ENCODE measurements at regions not wholly inside any gene's neighbourhood (a gene's known extent, or its start where the extent isn't known, plus 50 kb on each side); places are given as distances from the start of the nearest gene placed in this dataset.
"Not testable (repeated sequence)": the region's sequence is repeated elsewhere in the genome, so short reads cannot be mapped to it uniquely, and the experiment has no call there.

DNA sequence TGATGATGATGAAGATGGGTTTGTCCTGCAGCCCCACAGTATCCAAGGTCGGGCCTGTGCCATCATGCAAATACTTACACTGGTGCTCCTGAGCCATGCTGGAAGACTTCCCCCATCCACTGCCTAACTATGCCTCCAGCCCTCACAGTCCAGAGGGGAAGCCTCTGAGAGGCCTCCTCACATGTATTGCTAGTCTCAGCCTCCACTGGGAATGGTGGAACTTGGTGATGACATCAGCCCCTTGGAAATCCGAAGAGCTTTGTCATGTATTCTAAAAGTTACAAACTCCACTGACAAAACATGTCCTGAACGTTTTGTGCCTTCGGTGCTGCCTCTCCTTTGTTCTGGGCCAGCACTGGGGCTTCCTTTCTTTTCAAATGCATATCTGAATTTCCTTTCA lies 61.1 kb upstream of the DMRTB1 start:
- no peak for ATAC-seq

GRCh38 chr1:53398576-53399365 lies 60.4 kb upstream of the DMRTB1 start:
- no peaks in the 10 kb centered on the region for H3K9me3 ChIP-seq
- no peaks in the 10 kb centered on the region for H3K27me3 ChIP-seq
- ATAC-seq (no peak), FAIRE-seq (no peak), DNase-seq (peak in 1 of 6 donors; percentile 15)
- no peaks in the 10 kb centered on the region for H3K36me3 ChIP-seq
- no peaks in the 10 kb centered on the region for H3K4me1 ChIP-seq
- no peak for TF ChIP-seq CTCF (IDR thresholded peaks at IDR 0.05)
- whole genome bisulfite sequencing, 2 donors: 75 to 81% methylated on average over 20 of the region's 20 CpGs
- H3K27ac ChIP-seq: no peak overlapping the region
- intact Hi-C loops (cut with DNase I): loop anchor here in 1 of 3 donors (10.0 kb wide), 1 partner anchor 124 kb away; no protein-coding TSS in a partner anchor
- no peak overlapping the region for H3K4me3 ChIP-seq

More for the DNA sequence above, 61.1 kb upstream of the DMRTB1 start:
- FAIRE-seq (no peak), DNase-seq (no peak)
- no peak overlapping the region for H3K4me3 ChIP-seq
- no peaks in the 10 kb centered on the region for H3K36me3 ChIP-seq
- H3K4me1 ChIP-seq: no peaks in the 10 kb centered on the region
- intact Hi-C loops (cut with DNase I): loop anchor here in 1 of 3 donors (10.0 kb wide), 1 partner anchor 123 kb away; no protein-coding TSS in a partner anchor
- H3K27ac ChIP-seq: no peak overlapping the region
- WGBS, 2 donors: 30 to 49% methylated on average over 4 of the region's 4 CpGs
- H3K9me3 ChIP-seq: no peaks in the 10 kb centered on the region
- no peak for TF ChIP-seq CTCF (IDR thresholded peaks at IDR 0.05)
- no peaks in the 10 kb centered on the region for H3K27me3 ChIP-seq

DNA sequence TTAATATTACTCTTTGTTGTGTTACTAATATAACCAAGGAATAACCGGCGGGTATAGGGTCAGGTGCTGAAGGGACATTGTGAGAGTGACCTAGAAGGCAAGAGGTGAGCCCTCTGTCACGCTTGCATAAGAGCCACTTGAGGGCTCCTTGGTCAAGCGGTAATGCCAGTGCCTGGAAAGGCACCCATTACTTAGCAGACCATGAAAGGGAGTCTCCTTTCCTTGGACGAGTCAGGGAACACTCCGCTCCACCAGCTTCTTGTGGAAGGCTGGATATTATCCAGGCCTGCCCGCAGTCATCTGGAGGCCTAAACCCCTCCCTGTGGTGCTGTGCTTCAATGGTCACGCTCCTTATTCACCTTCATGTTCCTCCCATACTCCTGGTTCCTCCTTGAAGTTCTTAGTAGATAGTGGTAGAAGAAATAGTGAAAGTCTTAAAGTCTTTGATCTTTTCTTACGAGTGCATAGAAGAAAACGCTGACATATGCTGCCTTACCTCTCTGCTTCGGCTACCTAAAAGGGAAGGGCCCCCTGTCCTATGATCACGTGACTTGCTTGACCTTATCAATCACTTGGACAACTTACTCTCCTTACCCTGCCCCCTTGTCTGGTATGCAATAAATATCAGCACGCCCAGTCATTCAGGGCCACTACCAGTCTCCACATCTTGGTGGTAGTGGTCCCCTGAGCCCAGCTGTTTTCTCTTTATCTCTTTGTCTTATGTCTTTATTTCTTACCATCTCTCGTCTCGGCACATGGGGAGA lies 59.6 kb upstream of the DMRTB1 start:
- not testable (repeated sequence) for H3K27me3 ChIP-seq, ATAC-seq, H3K4me1 ChIP-seq, H3K36me3 ChIP-seq, FAIRE-seq, H3K9me3 ChIP-seq, H3K4me3 ChIP-seq, H3K27ac ChIP-seq
- WGBS, 2 donors: 75 to 84% methylated on average over 15 of the region's 15 CpGs
- intact Hi-C loops (cut with DNase I): loop anchor here in 1 of 3 donors (10.0 kb wide), 1 partner anchor 125 kb away; no protein-coding TSS in a partner anchor
- peak in 1 of 6 donors; percentile 19 for DNase-seq

GRCh38 chr1:53400761-53401674 lies 58.2 kb upstream of the DMRTB1 start:
- Histone ChIP-seq H3K4me1 (no peaks in the 10 kb centered on the region), H3K27me3 (no peaks in the 10 kb centered on the region), H3K36me3 (no peaks in the 10 kb centered on the region), H3K9me3 (no peaks in the 10 kb centered on the region), H3K27ac (no peak overlapping the region), H3K4me3 (no peak overlapping the region)
- TF ChIP-seq CTCF (IDR thresholded peaks at IDR 0.05): no peak
- intact Hi-C loops (cut with DNase I): no loop called here
- 78 to 87% methylated on average over 14 of the region's 14 CpGs for WGBS, 2 donors
- ATAC-seq (no peak), FAIRE-seq (no peak), DNase-seq (peak in 1 of 6 donors; percentile 22)
